Right atrium auricular region (tissue), 2 donors: ENCODE measurements at regions not wholly inside any gene's neighbourhood (a gene's known extent, or its start where the extent isn't known, plus 50 kb on each side); places are given as distances from the start of the nearest gene placed in this dataset.

Experiments
- DNase-seq: peaks from one replicate; pipeline ENCODE4 v3.0.0-alpha.2; 2019; ENCODE audit warnings: low spot score
- H3K27ac ChIP-seq, 2 donors: fragments of 200-600 bp; sonication (generic); 1 replicate in 1 of 2; 2 replicates in 1 of 2; pipeline ENCODE4 v1.5.1; 2016 to 2019
- H3K27me3 ChIP-seq, 2 donors: fragments of 200-600 bp; sonication (generic); one replicate each; pipeline versions ENCODE4 v1.5.1 to v1.6.0; 2017 to 2019
- H3K36me3 ChIP-seq: fragments of 200-600 bp; sonication (generic); one replicate; pipeline ENCODE4 v1.5.1; 2016
- H3K4me1 ChIP-seq, 2 donors: fragments of 200-600 bp; sonication (generic); one replicate each; pipeline versions ENCODE4 v1.5.1 to v1.6.0; 2017 to 2019
- H3K4me3 ChIP-seq, 2 donors: fragments of 200-600 bp; sonication (generic); 1 replicate in 1 of 2; 2 replicates in 1 of 2; pipeline ENCODE4 v1.5.1; 2017 to 2019; ENCODE audit warnings: mild to moderate bottlenecking in 1 of 2, moderate library complexity in 1 of 2
- H3K9me3 ChIP-seq, 2 donors: fragments of 200-600 bp; sonication (generic); one replicate each; pipeline ENCODE4 v1.5.1; 2019
- TF ChIP-seq, protein P1 (sequence below), 2 donors: fragments of 200-600 bp; sonication (generic); IDR thresholded peaks; one replicate each; pipeline ENCODE4 v1.5.1; 2019; ENCODE audit warnings: antibody characterized with exemption in 2 of 2

DNA sequence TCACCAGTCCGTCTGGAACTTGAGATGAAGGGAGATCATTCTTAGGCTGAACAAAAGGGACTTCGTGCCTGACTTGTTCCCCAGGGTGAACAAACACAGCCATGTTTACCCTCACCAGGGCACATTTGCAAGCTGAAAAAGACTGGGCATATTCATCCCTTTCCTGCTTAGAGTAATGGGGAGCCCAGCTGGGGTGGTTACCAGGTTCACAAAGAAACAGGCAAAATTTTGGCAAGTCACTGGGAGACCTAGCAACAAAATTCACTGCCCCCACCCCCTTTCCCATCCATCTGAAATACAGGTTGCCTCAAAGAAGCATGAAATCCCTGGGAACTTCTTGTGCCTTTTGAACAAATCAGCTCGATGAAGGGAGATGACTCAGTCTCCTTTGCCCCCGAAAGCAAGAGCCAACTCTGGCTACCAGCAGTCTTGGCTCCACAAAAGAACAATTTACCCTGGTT, 775.0 kb downstream of the SQOR start:
- no peaks in the 10 kb centered on the region for H3K36me3 ChIP-seq
- no peak for DNase-seq
- H3K27me3 ChIP-seq, result no peaks in the 10 kb centered on the region
- no peaks in the 10 kb centered on the region for H3K9me3 ChIP-seq
- TF ChIP-seq, protein P1, sequence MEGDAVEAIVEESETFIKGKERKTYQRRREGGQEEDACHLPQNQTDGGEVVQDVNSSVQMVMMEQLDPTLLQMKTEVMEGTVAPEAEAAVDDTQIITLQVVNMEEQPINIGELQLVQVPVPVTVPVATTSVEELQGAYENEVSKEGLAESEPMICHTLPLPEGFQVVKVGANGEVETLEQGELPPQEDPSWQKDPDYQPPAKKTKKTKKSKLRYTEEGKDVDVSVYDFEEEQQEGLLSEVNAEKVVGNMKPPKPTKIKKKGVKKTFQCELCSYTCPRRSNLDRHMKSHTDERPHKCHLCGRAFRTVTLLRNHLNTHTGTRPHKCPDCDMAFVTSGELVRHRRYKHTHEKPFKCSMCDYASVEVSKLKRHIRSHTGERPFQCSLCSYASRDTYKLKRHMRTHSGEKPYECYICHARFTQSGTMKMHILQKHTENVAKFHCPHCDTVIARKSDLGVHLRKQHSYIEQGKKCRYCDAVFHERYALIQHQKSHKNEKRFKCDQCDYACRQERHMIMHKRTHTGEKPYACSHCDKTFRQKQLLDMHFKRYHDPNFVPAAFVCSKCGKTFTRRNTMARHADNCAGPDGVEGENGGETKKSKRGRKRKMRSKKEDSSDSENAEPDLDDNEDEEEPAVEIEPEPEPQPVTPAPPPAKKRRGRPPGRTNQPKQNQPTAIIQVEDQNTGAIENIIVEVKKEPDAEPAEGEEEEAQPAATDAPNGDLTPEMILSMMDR (IDR thresholded peaks at IDR 0.05), result no peak
- H3K4me1 ChIP-seq, result peaks cover 0 to 3% of the 10 kb centered on the region in 2 donors
- H3K4me3 ChIP-seq, result no peak overlapping the region
- H3K27ac ChIP-seq, result no peak overlapping the region

DNA sequence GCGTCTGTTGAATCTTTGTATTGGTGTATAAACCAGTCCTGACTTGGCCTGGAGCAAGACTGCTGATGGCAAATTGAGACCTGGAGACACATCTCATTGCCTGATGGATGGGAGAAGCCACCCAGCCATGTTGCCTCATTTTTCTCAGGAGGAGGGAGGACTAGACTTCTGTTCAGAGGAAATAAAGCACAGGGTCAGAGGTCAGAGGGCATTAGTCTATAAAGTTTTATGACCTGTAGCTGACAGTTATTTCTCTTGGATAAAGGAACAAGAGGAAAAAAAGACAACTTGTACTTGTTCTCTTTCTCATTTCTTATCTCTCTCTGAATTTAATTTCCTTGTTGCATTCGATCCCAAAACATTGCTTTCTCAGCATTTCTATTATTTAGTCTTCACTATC, 775.9 kb downstream of the SQOR start:
- no peak overlapping the region for H3K27ac ChIP-seq
- H3K9me3 ChIP-seq, result no peaks in the 10 kb centered on the region
- TF ChIP-seq, protein P1 (IDR thresholded peaks at IDR 0.05), result no peak
- no peaks in the 10 kb centered on the region for H3K27me3 ChIP-seq
- DNase-seq, result no peak
- peaks cover 0 to 3% of the 10 kb centered on the region in 2 donors for H3K4me1 ChIP-seq
- H3K4me3 ChIP-seq, result no peak overlapping the region
- no peaks in the 10 kb centered on the region for H3K36me3 ChIP-seq

DNA sequence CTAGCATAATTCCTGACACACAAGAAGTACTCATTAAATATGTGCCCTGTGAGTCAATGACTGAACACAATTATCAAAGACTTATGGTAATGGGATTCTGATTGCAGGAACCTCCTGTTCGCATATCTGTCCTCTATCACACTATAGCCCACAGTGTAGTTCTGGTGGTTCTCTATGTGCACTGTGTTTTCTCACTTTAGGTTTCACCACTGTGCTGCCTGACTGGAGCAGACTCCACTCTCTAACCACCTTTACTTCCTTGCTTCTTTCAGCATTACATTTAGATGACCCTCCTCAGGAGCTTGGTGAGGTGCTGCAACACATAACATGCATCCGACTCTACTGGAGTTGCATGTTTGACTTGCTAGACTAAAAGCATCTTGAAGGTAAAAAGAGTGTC, 777.1 kb downstream of the SQOR start:
- no peaks in the 10 kb centered on the region for H3K27me3 ChIP-seq
- no peak overlapping the region for H3K4me3 ChIP-seq
- peaks cover 0 to 3% of the 10 kb centered on the region in 2 donors for H3K4me1 ChIP-seq
- TF ChIP-seq, protein P1 (IDR thresholded peaks at IDR 0.05), result no peak
- H3K9me3 ChIP-seq, result no peaks in the 10 kb centered on the region
- DNase-seq, result no peak
- no peaks in the 10 kb centered on the region for H3K36me3 ChIP-seq
- H3K27ac ChIP-seq, result no peak overlapping the region

DNA sequence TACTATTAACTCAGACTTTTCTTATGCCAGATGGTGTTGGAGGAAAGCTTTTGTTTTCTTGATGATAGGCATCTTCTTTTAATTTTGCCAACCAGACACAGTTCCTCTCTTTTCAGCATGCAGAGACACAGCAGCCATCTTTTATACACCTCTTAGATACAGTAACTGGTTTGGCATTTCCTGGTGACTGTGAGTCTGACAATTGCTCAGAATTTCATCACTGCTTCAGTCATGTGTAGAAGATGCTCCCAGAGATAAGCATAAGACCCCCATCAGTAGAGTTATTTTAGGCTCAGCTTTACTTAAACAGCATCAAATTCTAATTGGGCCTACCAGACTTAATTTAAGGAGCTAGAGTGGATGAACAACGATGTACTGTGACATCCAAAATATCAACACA, 779.0 kb downstream of the SQOR start:
- DNase-seq, result no peak
- Histone ChIP-seq H3K4me1 (no peaks in the 10 kb centered on the region), H3K4me3 (no peak overlapping the region), H3K36me3 (no peaks in the 10 kb centered on the region), H3K27ac (no peak overlapping the region), H3K9me3 (no peaks in the 10 kb centered on the region), H3K27me3 (no peaks in the 10 kb centered on the region)
- TF ChIP-seq, protein P1 (IDR thresholded peaks at IDR 0.05), result no peak

DNA sequence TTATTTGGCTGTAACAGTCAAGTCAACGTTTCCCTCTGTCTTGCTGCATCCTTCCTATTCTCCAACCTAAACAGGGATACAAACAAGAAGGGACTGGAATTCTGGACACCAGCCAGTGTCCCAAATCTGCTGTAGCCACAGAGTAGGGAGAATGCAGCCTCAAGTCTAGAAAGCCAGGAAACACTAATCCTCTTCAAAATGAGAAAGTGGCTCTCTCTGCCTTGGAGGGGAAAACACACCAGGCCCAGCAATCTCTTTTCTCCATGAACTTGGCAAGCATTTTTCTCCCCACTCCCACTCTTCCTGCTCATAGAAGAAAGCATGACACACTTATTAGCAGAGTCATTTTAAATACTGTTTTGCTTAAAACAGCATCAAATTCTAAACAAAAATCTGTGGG, 781.7 kb downstream of the SQOR start:
- Histone ChIP-seq H3K4me1 (no peaks in the 10 kb centered on the region), H3K27me3 (no peaks in the 10 kb centered on the region), H3K36me3 (no peaks in the 10 kb centered on the region), H3K9me3 (no peaks in the 10 kb centered on the region), H3K27ac (no peak overlapping the region), H3K4me3 (no peak overlapping the region)
- TF ChIP-seq, protein P1 (IDR thresholded peaks at IDR 0.05), result no peak
- DNase-seq, result no peak

DNA sequence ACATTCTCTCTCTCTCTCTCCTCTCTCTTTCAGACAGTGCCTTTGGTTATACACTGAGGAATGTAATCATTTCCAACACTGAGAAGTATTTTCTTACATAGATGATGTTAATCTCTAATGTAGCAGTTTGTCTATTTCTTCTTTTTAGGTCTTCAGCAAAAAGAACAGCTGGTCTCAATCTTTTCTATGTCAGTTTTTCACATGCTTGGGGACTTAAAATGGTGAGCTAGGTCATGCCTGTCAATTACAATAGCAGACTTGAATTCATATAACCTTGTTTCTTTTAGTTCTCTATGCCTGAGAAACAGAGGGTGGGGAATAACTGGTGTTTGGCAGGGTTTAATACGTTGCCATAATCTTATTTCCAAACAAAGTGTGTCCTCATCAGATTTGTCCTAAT, 786.2 kb downstream of the SQOR start:
- Histone ChIP-seq H3K4me3 (no peak overlapping the region), H3K4me1 (no peaks in the 10 kb centered on the region), H3K27ac (no peak overlapping the region), H3K27me3 (no peaks in the 10 kb centered on the region), H3K9me3 (peaks cover 0 to 6% of the 10 kb centered on the region in 2 donors), H3K36me3 (no peaks in the 10 kb centered on the region)
- TF ChIP-seq, protein P1 (IDR thresholded peaks at IDR 0.05), result no peak
- DNase-seq, result no peak
